OCI-LY1 (cell line): ENCODE measurements at regions not wholly inside any gene's neighbourhood (a gene's known extent, or its start where the extent isn't known, plus 50 kb on each side); places are given as distances from the start of the nearest gene placed in this dataset.

Experiments
- H2AFZ ChIP-seq: fragments of 200-600 bp; sonication (generic), shearing (Covaris generic); 2 replicates; pipeline ENCODE4 v1.6.0; 2014; ENCODE audit warnings: antibody characterized with exemption, mild to moderate bottlenecking, low read length
- H3F3A ChIP-seq: fragments of 200-600 bp; sonication (generic), shearing (Covaris generic); 2 replicates; pipeline ENCODE4 v1.6.0; 2014; ENCODE audit warnings: mild to moderate bottlenecking, antibody characterized with exemption, low read length, moderate library complexity; ENCODE audit not compliant: insufficient read depth
- H3K27ac ChIP-seq: fragments of 200-600 bp; sonication (generic); 2 replicates; pipeline ENCODE4 v1.5.1; 2014; ENCODE audit warnings: low read length, mixed run types, mild to moderate bottlenecking, low read depth; ENCODE audit not compliant: poor library complexity, severe bottlenecking
- H3K27me3 ChIP-seq: fragments of 200-600 bp; sonication (generic); 2 replicates; pipeline ENCODE4 v1.6.0; 2014; ENCODE audit warnings: antibody characterized with exemption, mild to moderate bottlenecking, low read length, moderate library complexity; ENCODE audit not compliant: insufficient read depth
- H3K36me3 ChIP-seq: fragments of 200-600 bp; sonication (generic); 2 replicates; pipeline ENCODE4 v1.6.1; 2014; ENCODE audit warnings: mild to moderate bottlenecking, antibody characterized with exemption, low read length, moderate library complexity, mixed read lengths; ENCODE audit not compliant: insufficient read depth
- H3K4me1 ChIP-seq: fragments of 200-600 bp; sonication (generic); 2 replicates; pipeline ENCODE4 v1.5.1; 2014; ENCODE audit warnings: mild to moderate bottlenecking, low read length, moderate library complexity; ENCODE audit not compliant: insufficient read depth, severe bottlenecking
- H3K4me2 ChIP-seq: fragments of 200-600 bp; sonication (generic), shearing (Covaris generic); 2 replicates; pipeline ENCODE4 v1.6.1; 2014; ENCODE audit warnings: low read length
- H3K4me3 ChIP-seq: fragments of 200-600 bp; sonication (generic); 2 replicates; pipeline ENCODE4 v1.5.1; 2014; ENCODE audit warnings: low read length, low read depth, mild to moderate bottlenecking, mixed read lengths; ENCODE audit not compliant: poor library complexity, severe bottlenecking
- H3K79me2 ChIP-seq: fragments of 200-600 bp; shearing (Covaris generic); 2 replicates; pipeline ENCODE4 v1.6.1; 2016; ENCODE audit warnings: mixed run types, low read length, mixed read lengths; ENCODE audit not compliant: insufficient read depth
- H3K9ac ChIP-seq: fragments of 200-600 bp; sonication (generic), shearing (Covaris generic); 2 replicates; pipeline ENCODE4 v1.6.1; 2014; ENCODE audit warnings: mild to moderate bottlenecking, low read length, mixed read lengths
- H3K9me2 ChIP-seq: fragments of 200-600 bp; sonication (generic), shearing (Covaris generic); 2 replicates; pipeline ENCODE4 v1.6.1; 2014; ENCODE audit warnings: low read depth, mild to moderate bottlenecking, low read length, mixed read lengths
- H3K9me3 ChIP-seq: fragments of 200-600 bp; shearing (Covaris generic); 2 replicates; pipeline ENCODE4 v1.6.1; 2014; ENCODE audit warnings: low read length, mixed read lengths
- H4K20me1 ChIP-seq: fragments of 200-600 bp; sonication (generic), shearing (Covaris generic); 2 replicates; pipeline ENCODE4 v1.6.0; 2016; ENCODE audit warnings: mild to moderate bottlenecking, low read length; ENCODE audit not compliant: insufficient read depth
- CTCF ChIP-seq: fragments of 200-600 bp; sonication (generic), shearing (Covaris generic); IDR thresholded peaks from 2 replicates; pipeline ENCODE4 v1.5.1; 2017; ENCODE audit warnings: mild to moderate bottlenecking, antibody characterized with exemption, low read length, moderate library complexity, mixed read lengths
- EZH2 ChIP-seq: fragments of 200-600 bp; sonication (generic), shearing (Covaris generic); IDR thresholded peaks from 2 replicates; pipeline ENCODE4 v1.8.0; 2017; ENCODE audit warnings: borderline replicate concordance, mixed run types, mild to moderate bottlenecking, antibody characterized with exemption, low read length, moderate library complexity, mixed read lengths

DNA sequence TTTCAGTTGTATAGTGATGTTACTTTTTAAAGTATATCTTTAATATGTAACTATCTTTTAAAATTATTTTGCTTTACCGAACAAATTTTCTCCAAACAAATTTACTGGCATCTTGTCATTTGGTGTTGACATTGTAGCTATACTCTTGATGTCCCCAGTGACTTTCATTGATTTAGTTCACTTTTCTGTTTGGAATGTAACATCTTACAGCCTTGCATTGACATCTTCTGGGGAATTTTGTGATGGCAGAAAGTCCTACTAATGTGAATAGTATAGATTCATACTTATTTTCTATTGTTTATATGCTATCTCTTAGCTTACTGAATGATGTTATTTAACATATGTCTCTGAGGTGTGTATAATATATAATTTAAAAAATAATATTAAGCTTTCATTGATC lies 800.9 kb upstream of the ATXN8OS start:
- Histone ChIP-seq H4K20me1 (no peaks in the 10 kb centered on the region), H2AFZ (no peak overlapping the region), H3K79me2 (no peaks in the 10 kb centered on the region), H3K27me3 (no peaks in the 10 kb centered on the region), H3F3A (no peaks in the 10 kb centered on the region), H3K4me2 (no peak overlapping the region), H3K9me2 (peaks cover 2% of the 10 kb centered on the region; the same call in 1 of the 2 replicates), H3K4me1 (no peaks in the 10 kb centered on the region), H3K4me3 (no peak overlapping the region), H3K9me3 (no peaks in the 10 kb centered on the region), H3K27ac (no peak overlapping the region), H3K9ac (no peak overlapping the region), H3K36me3 (no peaks in the 10 kb centered on the region)
- TF ChIP-seq CTCF (no peak), EZH2 (no peak)

GRCh38 chr13:69300131-69300530 lies 807.5 kb upstream of the ATXN8OS start:
- Histone ChIP-seq H3K79me2 (no peaks in the 10 kb centered on the region), H3K4me1 (no peaks in the 10 kb centered on the region), H3F3A (no peaks in the 10 kb centered on the region), H3K9ac (no peak overlapping the region), H3K27me3 (no peaks in the 10 kb centered on the region), H3K9me2 (no peaks in the 10 kb centered on the region), H3K4me3 (no peak overlapping the region), H4K20me1 (no peaks in the 10 kb centered on the region), H3K9me3 (no peaks in the 10 kb centered on the region), H3K27ac (no peak overlapping the region), H2AFZ (no peak overlapping the region), H3K36me3 (no peaks in the 10 kb centered on the region), H3K4me2 (no peak overlapping the region)
- TF ChIP-seq CTCF (no peak), EZH2 (no peak)

GRCh38 chr13:69296130-69296529 lies 811.5 kb upstream of the ATXN8OS start:
- no peak overlapping the region for H3K4me3 ChIP-seq
- no peak overlapping the region for H3K4me2 ChIP-seq
- no peaks in the 10 kb centered on the region for H3K9me2 ChIP-seq
- no peaks in the 10 kb centered on the region for H3K36me3 ChIP-seq
- no peak overlapping the region for H3K9ac ChIP-seq
- no peaks in the 10 kb centered on the region for H3F3A ChIP-seq
- no peak for TF ChIP-seq EZH2
- TF ChIP-seq CTCF = no peak
- H3K27ac ChIP-seq = no peak overlapping the region
- no peaks in the 10 kb centered on the region for H3K9me3 ChIP-seq
- no peaks in the 10 kb centered on the region for H3K27me3 ChIP-seq
- no peaks in the 10 kb centered on the region for H3K79me2 ChIP-seq
- H4K20me1 ChIP-seq = no peaks in the 10 kb centered on the region
- H2AFZ ChIP-seq = no peak overlapping the region
- H3K4me1 ChIP-seq = no peaks in the 10 kb centered on the region
